Fibroblast of lung (primary cell): ENCODE measurements at regions not wholly inside any gene's neighbourhood (a gene's known extent, or its start where the extent isn't known, plus 50 kb on each side); places are given as distances from the start of the nearest gene placed in this dataset.

Source experiments
- CTCF ChIP-seq, 2 donors: IDR thresholded peaks in 1 of 2; conservative IDR thresholded peaks in 1 of 2; 1 replicate in 1 of 2; 2 replicates in 1 of 2; pipeline ENCODE4 v1.5.1; 2011 to 2012; ENCODE audit warnings: low read length in 2 of 2, control low read depth in 1 of 2, inconsistent platforms in 1 of 2, low read depth in 1 of 2, mild to moderate bottlenecking in 1 of 2
- EZH2 ChIP-seq: IDR thresholded peaks from 2 replicates; pipeline ENCODE4 v1.5.1; 2012; ENCODE audit warnings: low read length, control low read depth, mild to moderate bottlenecking; ENCODE audit errors: missing control alignments

GRCh38 chr12:3973973-3974644 lies 100.9 kb upstream of the PARP11 start:
- TF ChIP-seq CTCF (conservative IDR thresholded peaks at IDR 0.05 in 1 of 2, IDR thresholded peaks at IDR 0.05 in 1 of 2; ENCODE audit: low read depth in 1 of 2, low read length in 2 of 2) (no peak), EZH2 (no peak)
